IMR-90 (cell line): ENCODE measurements at regions not wholly inside any gene's neighbourhood (a gene's known extent, or its start where the extent isn't known, plus 50 kb on each side); places are given as distances from the start of the nearest gene placed in this dataset.

Experiments
- ATAC-seq: fragments of 200-7000 bp; cut with Tn5 transposase; 2 replicates; pipeline ENCODE4 v1.9.1; 2020; ENCODE audit warnings: low read depth, mild to moderate bottlenecking, moderate library complexity
- BruUV-seq: library from RNA; stranded (reverse); fragments of 400-500 nt; replicated peaks from 2 replicates; lab custom pipeline; 2021; lab: Mats Ljungman, UMichigan
- CTCF ChIA-PET: fragments of 300-600 bp; formaldehyde crosslinking; extraction: SDS; loops from one replicate; lab custom pipeline; 2021; ENCODE audit warnings: antibody characterized with exemption; lab: Yijun Ruan, JAX
- POLR2A ChIA-PET: fragments of 300-600 bp; sonication (Branson Sonifier 250); formaldehyde crosslinking; loops from one replicate; lab custom pipeline; 2022; ENCODE audit warnings: antibody characterized with exemption; ENCODE audit not compliant: unreplicated experiment; lab: Charles Lee
- DNase-seq: peaks from one replicate; pipeline ENCODE4 v3.0.0; 2013
- H2AFZ ChIP-seq: replicated peaks from 2 replicates; pipeline ENCODE3; 2013; ENCODE audit warnings: low read length, mild to moderate bottlenecking; ENCODE audit not compliant: poor library complexity
- H2AK5ac ChIP-seq: 2 replicates; pipeline ENCODE4 v1.6.1; 2013; ENCODE audit warnings: low read depth, low read length, inconsistent platforms
- H2AK9ac ChIP-seq: replicated peaks from 2 replicates; pipeline ENCODE3; 2013; ENCODE audit warnings: mild to moderate bottlenecking, low read depth, low read length, moderate library complexity; ENCODE audit not compliant: poor library complexity
- H2BK120ac ChIP-seq: 2 replicates; pipeline ENCODE4 v1.6.1; 2013; ENCODE audit warnings: low read depth, low read length, inconsistent platforms
- H2BK15ac ChIP-seq: 3 replicates; pipeline ENCODE4 v1.6.1; 2013; ENCODE audit warnings: low read depth, low read length, inconsistent platforms
- H2BK20ac ChIP-seq: 2 replicates; pipeline ENCODE4 v1.6.1; 2013; ENCODE audit warnings: low read depth, mild to moderate bottlenecking, inconsistent platforms, low read length, moderate library complexity
- H2BK5ac ChIP-seq: 2 replicates; pipeline ENCODE4 v1.6.1; 2013; ENCODE audit warnings: mild to moderate bottlenecking, low read depth, low read length, inconsistent platforms; ENCODE audit not compliant: poor library complexity, severe bottlenecking
- H3K14ac ChIP-seq: replicated peaks from 2 replicates; pipeline ENCODE4 v1.6.1; 2013; ENCODE audit warnings: low read depth, low read length, inconsistent platforms
- H3K18ac ChIP-seq: 2 replicates; pipeline ENCODE4 v1.6.1; 2013; ENCODE audit warnings: low read depth, low read length, control low read depth
- H3K23ac ChIP-seq: 2 replicates; pipeline ENCODE4 v1.6.1; 2013; ENCODE audit warnings: low read depth, low read length, inconsistent platforms
- H3K27ac ChIP-seq: 2 replicates; pipeline ENCODE4 v1.5.1; 2013; ENCODE audit warnings: mild to moderate bottlenecking, control low read depth, low read length; ENCODE audit not compliant: insufficient read depth
- H3K27me3 ChIP-seq: 2 replicates; pipeline ENCODE4 v1.6.1; 2013; ENCODE audit warnings: low read length; ENCODE audit not compliant: control insufficient read depth, insufficient read depth
- H3K36me3 ChIP-seq: 2 replicates; pipeline ENCODE4 v1.6.1; 2013; ENCODE audit warnings: low read length, mixed read lengths; ENCODE audit not compliant: control insufficient read depth, insufficient read depth
- H3K4ac ChIP-seq: 2 replicates; pipeline ENCODE4 v1.6.1; 2013; ENCODE audit warnings: low read depth, low read length, inconsistent platforms
- H3K4me1 ChIP-seq: 2 replicates; pipeline ENCODE4 v1.6.1; 2013; ENCODE audit warnings: low read length, mixed read lengths; ENCODE audit not compliant: control insufficient read depth, insufficient read depth
- H3K4me2 ChIP-seq: 2 replicates; pipeline ENCODE4 v1.6.1; 2013; ENCODE audit warnings: low read depth, mild to moderate bottlenecking, control low read depth, low read length, moderate library complexity
- H3K4me3 ChIP-seq: 2 replicates; pipeline ENCODE4 v1.5.1; 2013; ENCODE audit warnings: low read depth, mild to moderate bottlenecking, control low read depth, low read length, moderate library complexity; ENCODE audit not compliant: insufficient read depth
- H3K56ac ChIP-seq: 2 replicates; pipeline ENCODE4 v1.6.1; 2013; ENCODE audit warnings: low read length, inconsistent platforms; ENCODE audit not compliant: insufficient read depth; ENCODE audit errors: extremely low read depth
- H3K79me1 ChIP-seq, 2 experiments: 2 replicates each; pipeline ENCODE4 v1.6.1; 2013; ENCODE audit warnings: low read length in 2 of 2, inconsistent platforms in 1 of 2, low read depth in 1 of 2
- H3K9ac ChIP-seq: 2 replicates; pipeline ENCODE4 v1.6.1; 2013; ENCODE audit warnings: low read depth, low read length, control low read depth
- H3K9me1 ChIP-seq: 2 replicates; pipeline ENCODE4 v1.6.1; 2013; ENCODE audit warnings: low read length, inconsistent platforms; ENCODE audit not compliant: insufficient read depth
- H3K9me3 ChIP-seq: 2 replicates; pipeline ENCODE4 v1.6.1; 2013; ENCODE audit warnings: low read length; ENCODE audit not compliant: control insufficient read depth, insufficient read depth
- H4K20me1 ChIP-seq: 2 replicates; pipeline ENCODE4 v1.6.1; 2013; ENCODE audit warnings: low read length, inconsistent platforms; ENCODE audit not compliant: insufficient read depth
- H4K5ac ChIP-seq: 2 replicates; pipeline ENCODE4 v1.6.1; 2013; ENCODE audit warnings: mild to moderate bottlenecking, low read depth, low read length, control low read depth
- H4K8ac ChIP-seq, 2 experiments: 2 replicates each; pipeline ENCODE4 v1.6.1; 2013; ENCODE audit warnings: low read depth in 2 of 2, low read length in 2 of 2, control low read depth in 1 of 2, inconsistent platforms in 1 of 2
- H4K91ac ChIP-seq: 2 replicates; pipeline ENCODE4 v1.6.1; 2013; ENCODE audit warnings: low read depth, low read length, inconsistent platforms; ENCODE audit not compliant: insufficient read depth
- CEBPB ChIP-seq: IDR thresholded peaks from 2 replicates; pipeline ENCODE4 v1.6.1; 2012; ENCODE audit warnings: low read depth, low read length, improper control_type of control experiment
- CHD1 ChIP-seq: IDR thresholded peaks from 2 replicates; pipeline ENCODE4 v1.6.1; 2012; ENCODE audit warnings: low read depth, low read length, improper control_type of control experiment
- FOS ChIP-seq: fragments of 150-350 bp; IDR thresholded peaks from 2 replicates; pipeline ENCODE4 v1.6.1; 2016; ENCODE audit warnings: low read depth, low read length
- MAZ ChIP-seq: IDR thresholded peaks from 2 replicates; pipeline ENCODE4 v1.6.1; 2012; ENCODE audit warnings: low read depth, mild to moderate bottlenecking, low read length, improper control_type of control experiment, moderate library complexity, borderline replicate concordance
- NFE2L2 ChIP-seq: fragments of 150-350 bp; IDR thresholded peaks from 2 replicates; pipeline ENCODE4 v1.6.1; 2016; ENCODE audit warnings: low read depth, mild to moderate bottlenecking, low read length
- POLR2A ChIP-seq: IDR thresholded peaks from 2 replicates; pipeline ENCODE4 v1.6.1; 2012; ENCODE audit warnings: mild to moderate bottlenecking, low read depth, low read length
- RCOR1 ChIP-seq: IDR thresholded peaks from 2 replicates; pipeline ENCODE4 v1.6.1; 2012; ENCODE audit warnings: mild to moderate bottlenecking, low read length, improper control_type of control experiment; ENCODE audit not compliant: insufficient replicate concordance
- SMC3 ChIP-seq: fragments of 150-350 bp; IDR thresholded peaks from 2 replicates; pipeline ENCODE4 v1.6.1; 2016; ENCODE audit warnings: low read depth, mild to moderate bottlenecking, antibody characterized with exemption, low read length, moderate library complexity
- WGBS, 2 experiments: methylation state at CpG; one replicate each; pipeline versions ENCODE4 v1.1.5 to v1.1.7; 2013; ENCODE audit warnings: missing lambda C conversion rate in 2 of 2; ENCODE audit not compliant: insufficient read length in 1 of 2; ENCODE audit errors: extremely low coverage in 2 of 2; 5-methylcytosine and 5-hydroxymethylcytosine counted together
- dilution Hi-C: fragments of 300-500 bp; cut with HindIII; formaldehyde crosslinking; loops from one replicate; pipeline ENCODE4 v1.14.3; 2018; ENCODE audit warnings: low sequenced_read_pairs; ENCODE audit not compliant: unreplicated experiment
- in situ Hi-C: fragments of 300-500 bp; cut with MboI; formaldehyde crosslinking; loops from 3 replicates; pipeline ENCODE4 v1.14.3; 2019; ENCODE audit warnings: low sequenced_read_pairs, inconsistent platforms, mixed read lengths
- intact Hi-C: fragments of 100-400 bp; cut with micrococcal nuclease; formaldehyde crosslinking; loops from 2 replicates; pipeline ENCODE4 v1.10.0; 2022

- no peaks in the 10 kb centered on the region for H3K27me3 ChIP-seq
- H2AK5ac ChIP-seq: no peak overlapping the region
- no peaks in the 10 kb centered on the region for H3K9me3 ChIP-seq
- H2AFZ ChIP-seq: no peak overlapping the region
- dilution Hi-C loops: no loop called here
- in situ Hi-C loops: no loop called here
- no TSS peak for BruUV-seq
- no peak for DNase-seq
- no peak overlapping the region for H3K9ac ChIP-seq
- TF ChIP-seq CHD1 (no peak), RCOR1 (no peak), MAZ (no peak), NFE2L2 (no peak), SMC3 (no peak), POLR2A (no peak), CEBPB (no peak), FOS (no peak)
- H3K23ac ChIP-seq: no peak overlapping the region
- 33% methylated on average over 1 of the region's 4 CpGs; no CpG with 5 or more reads in 1 of the 2 experiments for WGBS, 2 experiments
- H3K18ac ChIP-seq: no peak overlapping the region
- no peak overlapping the region for H2BK20ac ChIP-seq
- H3K56ac ChIP-seq: no peak overlapping the region
- H2BK5ac ChIP-seq: no peak overlapping the region
- no peaks in the 10 kb centered on the region for H3K79me1 ChIP-seq
- no peak overlapping the region for H4K91ac ChIP-seq
- no peak for ATAC-seq
- H3K4me1 ChIP-seq: no peaks in the 10 kb centered on the region; the same call in 1 of the 2 replicates
- no peak overlapping the region for H2BK120ac ChIP-seq
- H2BK15ac ChIP-seq: no peak overlapping the region
- no peak overlapping the region for H4K8ac ChIP-seq
- no peak overlapping the region for H3K4me3 ChIP-seq
- H2AK9ac ChIP-seq: no peak overlapping the region
- ChIA-PET CTCF (no interaction called here), POLR2A (no interaction called here)
- no peak overlapping the region for H3K4ac ChIP-seq
- no peaks in the 10 kb centered on the region for H4K20me1 ChIP-seq
- H4K5ac ChIP-seq: no peak overlapping the region
- intact Hi-C loops: no loop called here
- no peak overlapping the region for H3K4me2 ChIP-seq
- no peak overlapping the region for H3K14ac ChIP-seq
- no peak overlapping the region for H3K27ac ChIP-seq
- H3K36me3 ChIP-seq: no peaks in the 10 kb centered on the region
- H3K9me1 ChIP-seq: no peaks in the 10 kb centered on the region
Measured at GRCh38 chr10:26911811-26912461, 51.2 kb upstream of the ABI1 start.
